Urothelium cell line (cell line): ENCODE measurements at regions not wholly inside any gene's neighbourhood (a gene's known extent, or its start where the extent isn't known, plus 50 kb on each side); places are given as distances from the start of the nearest gene placed in this dataset.

ENCODE experiments used
- DNase-seq: peaks from one replicate; pipeline ENCODE4 v3.0.0; 2011; ENCODE audit warnings: low spot score, mixed read lengths
- FAIRE-seq: peaks from 2 replicates; lab custom pipeline; 2011; peaks lifted over from hg19 to GRCh38; lab: Jason Lieb, UNC

GRCh38 chr6:138607478-138608433 is 108.5 kb upstream of the NHSL1 start:
- DNase-seq, result no peak
- no peak for FAIRE-seq

DNA sequence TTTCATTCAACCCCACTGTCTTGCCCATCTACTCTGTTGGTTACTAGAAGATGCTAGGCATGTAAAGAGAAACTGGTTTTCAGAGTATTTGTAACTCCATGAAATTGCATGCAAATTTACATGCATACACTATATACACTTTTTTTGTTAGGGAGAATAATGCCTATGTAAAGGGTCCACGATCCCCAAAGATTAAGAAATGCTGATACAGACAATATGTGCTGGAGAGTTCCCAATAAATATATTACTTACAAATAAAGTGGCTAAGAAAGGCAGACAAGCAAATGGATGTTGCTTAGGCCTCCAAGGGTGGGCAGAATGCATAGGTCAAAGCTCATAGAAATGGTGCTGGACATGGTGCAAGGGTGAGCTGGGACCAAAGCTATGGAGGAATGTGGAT is 109.6 kb upstream of the NHSL1 start:
- DNase-seq (no peak), FAIRE-seq (no peak)

DNA sequence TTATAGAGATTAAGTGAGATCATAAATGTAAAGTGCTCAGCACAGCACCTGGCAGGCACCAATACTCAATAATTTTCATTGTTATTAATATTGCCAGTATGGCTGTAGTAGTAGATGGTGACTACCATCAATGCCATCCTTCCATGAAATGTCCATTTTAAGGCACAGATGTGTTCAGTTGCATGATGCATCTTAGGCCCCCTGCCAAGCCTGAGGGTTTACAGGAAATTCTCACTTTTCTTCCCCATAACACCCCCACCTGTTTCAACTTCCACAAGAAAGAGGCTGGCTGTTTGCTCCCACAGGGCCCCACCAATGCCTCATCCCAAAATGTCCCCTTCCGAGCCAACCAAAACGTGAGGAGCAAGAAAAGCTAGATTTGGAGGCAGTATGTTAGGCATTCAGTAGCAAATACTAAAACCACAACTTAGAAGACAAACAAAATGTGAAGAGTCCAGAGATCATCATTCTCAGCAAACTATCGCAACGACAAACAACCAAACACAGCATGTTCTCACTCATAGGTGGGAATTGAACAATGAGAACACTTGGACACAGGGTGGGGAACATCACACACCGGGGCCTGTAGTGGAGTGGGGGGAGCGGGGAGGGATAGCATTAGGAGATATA is 110.6 kb upstream of the NHSL1 start:
- DNase-seq (no peak), FAIRE-seq (no peak)

DNA sequence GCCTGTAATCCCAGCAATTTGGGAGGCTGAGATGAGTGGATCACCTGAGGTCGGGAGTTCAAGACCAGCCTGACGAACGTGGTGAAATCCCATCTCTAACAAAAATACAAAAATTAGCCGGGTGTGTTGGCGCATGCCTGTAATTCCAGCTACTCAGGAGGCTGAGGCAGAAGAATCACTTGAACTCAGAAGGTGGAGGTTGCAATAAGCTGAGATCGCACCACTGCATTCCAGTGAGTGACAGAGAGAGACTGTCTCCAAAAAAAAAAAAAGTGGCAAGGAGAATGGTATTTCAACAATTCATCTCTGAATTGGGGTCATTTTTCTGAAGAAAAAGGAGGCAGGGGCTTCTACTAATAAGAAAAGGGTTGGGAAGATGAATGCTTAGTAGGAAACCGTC is 111.5 kb upstream of the NHSL1 start:
- no peak for DNase-seq
- no peak for FAIRE-seq

DNA sequence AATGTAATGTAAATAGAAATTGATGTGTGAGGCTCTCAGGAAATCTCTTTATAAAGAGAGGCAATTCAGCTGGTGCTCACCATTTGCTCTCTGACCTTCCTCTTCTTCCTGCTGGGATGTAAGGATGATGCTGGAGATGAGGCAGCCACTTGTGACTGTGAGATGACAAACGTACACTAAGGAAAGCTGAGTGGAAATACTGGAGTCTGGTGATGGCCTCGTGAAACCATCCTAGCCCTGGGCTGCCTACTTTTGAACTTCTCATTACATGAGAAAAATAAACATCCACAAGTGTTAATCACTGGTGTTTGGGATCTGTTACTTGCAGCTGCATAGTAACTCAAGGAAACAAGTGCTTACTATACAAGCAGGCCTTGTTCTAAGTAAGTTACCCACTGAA is 114.9 kb upstream of the NHSL1 start:
- DNase-seq, result no peak
- FAIRE-seq, result no peak

DNA sequence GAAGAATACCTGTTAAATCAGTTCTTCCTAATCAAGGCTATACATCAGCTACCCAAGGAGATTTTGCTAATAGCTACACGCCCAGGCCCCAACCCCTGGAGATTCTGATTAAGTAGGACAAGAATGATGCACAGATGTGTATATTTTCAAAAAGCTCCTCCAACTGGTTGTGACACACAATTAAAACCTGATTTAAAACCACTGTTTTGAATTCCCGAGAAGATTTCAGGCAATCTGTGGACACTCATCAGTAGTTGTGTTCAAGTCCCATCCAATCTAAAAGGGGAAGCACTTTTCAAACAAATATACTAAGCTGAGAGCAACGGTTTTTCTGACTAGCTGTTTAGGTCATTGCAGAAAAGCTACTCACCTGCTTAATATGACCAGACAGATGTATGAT is 118.9 kb upstream of the NHSL1 start:
- DNase-seq (no peak), FAIRE-seq (no peak)

DNA sequence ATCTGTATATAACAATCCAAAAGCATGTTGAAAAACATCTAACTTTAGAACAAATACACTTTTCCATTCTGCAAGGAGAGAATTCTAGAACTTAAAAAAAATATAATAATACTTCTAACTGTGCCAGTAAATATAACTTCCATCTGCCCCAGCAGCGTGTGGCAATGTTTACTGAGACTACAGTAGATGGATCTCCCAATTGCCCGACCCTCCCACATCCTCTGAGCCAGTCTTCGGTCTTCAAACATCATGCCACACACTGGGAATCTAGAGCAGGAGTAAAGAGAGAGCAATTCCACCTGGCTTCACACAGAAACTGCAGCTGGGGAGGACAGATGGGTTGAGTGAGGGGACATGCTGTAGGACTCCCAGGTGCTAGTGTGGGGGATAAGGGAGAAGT is 121.3 kb upstream of the NHSL1 start:
- FAIRE-seq, result no peak
- DNase-seq, result no peak

DNA sequence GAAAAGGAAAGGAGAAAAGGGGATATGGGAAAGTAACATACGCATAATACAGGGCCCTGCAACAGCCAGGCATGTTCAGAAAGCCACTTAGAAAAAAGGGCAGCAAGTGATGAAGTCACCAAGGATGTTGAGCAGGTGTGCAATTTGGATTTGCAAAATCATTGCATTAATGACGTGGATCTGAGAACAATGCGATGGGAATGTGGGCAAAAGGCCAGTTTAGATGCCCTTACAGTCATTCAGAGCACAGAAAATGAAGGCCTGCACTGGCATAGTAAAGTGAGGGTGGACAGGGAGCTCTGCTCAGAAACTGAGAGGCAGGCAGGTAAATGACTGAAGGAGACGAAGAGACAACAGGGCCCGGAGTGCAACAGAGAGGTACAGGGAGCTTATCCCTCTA is 123.7 kb upstream of the NHSL1 start:
- peak; percentile 13 for DNase-seq
- FAIRE-seq, result no peak

DNA sequence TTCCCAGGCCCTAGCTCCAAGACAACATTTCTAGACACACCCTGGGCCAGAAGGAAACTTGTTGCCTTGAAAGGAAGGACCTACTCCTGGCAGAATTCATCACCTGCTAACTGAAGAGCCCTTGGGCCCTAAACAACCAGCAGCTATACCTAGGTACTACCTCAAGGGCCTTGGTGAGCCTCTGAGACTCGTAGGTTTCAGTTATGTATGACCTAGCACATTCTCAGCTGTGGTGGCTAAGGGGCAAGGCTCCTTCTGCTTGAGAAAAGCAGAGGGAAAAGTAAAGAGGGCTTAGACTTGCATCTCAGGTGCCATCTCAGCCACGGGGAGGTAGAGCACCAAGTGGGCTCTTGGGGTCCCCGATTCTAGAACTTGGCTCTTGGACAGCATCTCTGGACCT is 132.3 kb upstream of the NHSL1 start:
- DNase-seq (no peak), FAIRE-seq (no peak)

- no peak for DNase-seq
- no peak for FAIRE-seq
These were observed 135.7 kb upstream of the CCDC28A start for GRCh38 chr6:138637822-138638221.

DNA sequence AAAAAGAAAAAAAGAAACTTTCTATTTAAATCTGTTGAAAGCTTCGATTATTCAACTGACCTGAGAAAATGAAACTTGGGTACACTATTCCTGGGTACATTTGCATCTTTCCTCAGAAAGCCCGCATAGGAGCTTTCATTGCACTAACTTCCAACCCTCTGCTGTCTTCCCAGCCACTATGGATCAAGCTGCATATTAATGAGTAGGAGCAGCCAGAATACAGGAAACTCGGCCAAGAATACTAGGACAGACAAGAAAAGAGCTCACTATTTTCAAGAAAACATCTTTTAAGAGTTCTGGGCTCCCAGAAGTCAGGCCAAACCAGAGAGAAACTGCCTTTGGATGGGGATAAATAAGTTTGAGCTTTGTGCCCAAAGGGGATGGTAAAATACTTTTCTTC is 135.0 kb upstream of the CCDC28A start:
- no peak for FAIRE-seq
- DNase-seq, result no peak

GRCh38 chr6:138640028-138640427 is 133.5 kb upstream of the CCDC28A start:
- DNase-seq (no peak), FAIRE-seq (no peak)

- no peak for DNase-seq
- FAIRE-seq, result no peak
These were observed 130.4 kb upstream of the CCDC28A start for GRCh38 chr6:138643210-138643609.

DNA sequence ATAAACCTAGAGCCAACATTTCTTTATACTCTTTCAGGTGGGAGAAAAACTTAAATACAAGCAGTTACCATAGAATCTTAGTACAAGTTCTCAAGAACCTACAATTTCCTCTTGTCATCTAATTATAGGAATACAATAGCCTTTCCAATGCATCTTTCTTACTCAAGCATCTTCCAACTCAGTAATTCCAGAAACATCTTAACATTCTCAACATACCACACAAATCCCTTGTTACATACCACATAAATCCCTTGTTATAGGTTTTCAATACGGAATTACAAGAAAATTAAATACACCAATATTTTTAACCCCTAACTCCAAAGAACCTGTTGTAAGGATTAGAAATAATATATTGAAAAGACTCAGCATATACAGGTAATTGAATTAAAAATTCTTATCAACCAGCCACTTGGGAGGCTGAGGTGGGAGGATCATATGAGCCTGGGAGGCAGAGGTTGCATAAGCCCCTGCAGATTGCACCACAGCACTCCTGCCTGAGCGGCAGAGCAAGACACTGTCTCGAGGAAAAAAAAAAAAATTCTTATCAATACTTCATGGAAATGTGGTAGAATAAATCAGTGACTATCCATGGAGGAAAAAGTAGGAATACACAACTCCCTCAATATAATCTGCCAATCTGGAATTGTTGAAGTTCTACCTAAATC is 127.5 kb upstream of the CCDC28A start:
- FAIRE-seq, result no peak
- no peak for DNase-seq

GRCh38 chr6:138647006-138647405 is 126.6 kb upstream of the CCDC28A start:
- FAIRE-seq (no peak), DNase-seq (no peak)

- FAIRE-seq (no peak), DNase-seq (no peak)
These were observed 125.4 kb upstream of the CCDC28A start for GRCh38 chr6:138648127-138648526.

GRCh38 chr6:138651491-138651890 is 122.1 kb upstream of the CCDC28A start:
- no peak for DNase-seq
- no peak for FAIRE-seq

DNA sequence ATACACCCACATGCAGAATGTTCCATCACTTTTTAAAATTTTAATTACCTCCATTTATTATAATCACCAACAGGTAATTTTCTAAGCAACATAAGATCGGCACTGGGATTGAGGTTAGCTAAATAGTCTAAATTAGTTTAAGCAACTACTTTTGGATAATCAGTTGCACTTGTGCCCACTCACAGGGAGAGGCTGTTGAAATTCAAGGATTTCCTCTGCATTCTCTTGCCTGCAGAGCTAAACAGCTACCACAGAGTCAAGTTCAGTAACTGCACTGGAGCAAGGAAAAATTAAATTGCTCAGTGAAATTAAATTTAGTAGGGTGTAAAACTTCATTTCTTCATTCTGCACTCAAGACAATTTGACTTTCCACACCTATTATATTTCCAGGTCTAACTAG is 120.7 kb upstream of the CCDC28A start:
- FAIRE-seq (no peak), DNase-seq (no peak)

- FAIRE-seq, result no peak
- DNase-seq, result no peak
These were observed 120.1 kb upstream of the CCDC28A start for GRCh38 chr6:138653435-138653834.

- no peak for FAIRE-seq
- peak; percentile 21 for DNase-seq
These were observed 118.6 kb upstream of the CCDC28A start for GRCh38 chr6:138654715-138655634.

- FAIRE-seq (no peak), DNase-seq (no peak)
These were observed 117.7 kb upstream of the CCDC28A start for GRCh38 chr6:138655828-138656227.
